HCT116 (cell line): ENCODE measurements at regions not wholly inside any gene's neighbourhood (a gene's known extent, or its start where the extent isn't known, plus 50 kb on each side); places are given as distances from the start of the nearest gene placed in this dataset.

Source experiments
- ATAC-seq: fragments of 200-7000 bp; cut with Tn5 transposase; 2 replicates; pipeline ENCODE4 v1.9.1; 2020; ENCODE audit warnings: mild to moderate bottlenecking, moderate library complexity
- BruUV-seq: library from RNA; stranded (reverse); fragments of 400-500 nt; replicated peaks from 2 replicates; lab custom pipeline; 2021; lab: Mats Ljungman, UMichigan
- CTCF ChIA-PET: fragments of 300-600 bp; sonication (Branson Sonifier 250); formaldehyde crosslinking; loops from one replicate; lab custom pipeline; 2021; ENCODE audit warnings: antibody characterized with exemption; lab: Charles Lee
- POLR2A ChIA-PET: fragments of 300-600, 350-600 bp; sonication (Branson Sonifier 250); formaldehyde crosslinking; loops from one replicate; lab custom pipeline; 2021; ENCODE audit warnings: antibody characterized with exemption; lab: Charles Lee
- RAD21 ChIA-PET, 2 experiments: fragments of 300-600 bp; sonication (Branson Sonifier 250); formaldehyde crosslinking; loops; one replicate each; lab custom pipeline; 2023; ENCODE audit warnings: low total read pairs in 2 of 2; ENCODE audit not compliant: uncharacterized antibody in 2 of 2, unreplicated experiment in 2 of 2, low non-redundant PET in 1 of 2; lab: Charles Lee
- DNase-seq: peaks from one replicate; pipeline ENCODE4 v3.0.0-alpha.2; 2010; ENCODE audit warnings: low read depth, low spot score
- H2AFZ ChIP-seq: fragments of 200-600 bp; shearing (Covaris generic), sonication (generic); 2 replicates; pipeline ENCODE4 v1.6.1; 2017; ENCODE audit warnings: low read depth, mixed run types, mixed read lengths, antibody characterized with exemption, low read length; ENCODE audit not compliant: poor library complexity, severe bottlenecking
- H3K27ac ChIP-seq: 2 replicates; pipeline ENCODE4 v1.5.1; 2012; ENCODE audit warnings: low read depth, low read length
- H3K27me3 ChIP-seq: fragments of 200-600 bp; sonication (generic); 2 replicates; pipeline ENCODE4 v1.6.1; 2016; ENCODE audit warnings: mixed run types, low read length, mixed read lengths; ENCODE audit not compliant: insufficient read depth
- H3K36me3 ChIP-seq, 2 experiments: fragments of 200-500 bp in 1 of 2; fragments of 200-600 bp in 1 of 2; sonication (Bioruptor generic) in 1 of 2; sonication (generic) in 1 of 2; 2 replicates each; pipeline versions ENCODE4 v1.5.1 to v1.6.1; 2014 to 2016; ENCODE audit warnings: low read length in 2 of 2, inconsistent platforms in 1 of 2, mixed read lengths in 1 of 2, mixed run types in 1 of 2; ENCODE audit not compliant: insufficient read depth in 2 of 2, control insufficient read depth in 1 of 2
- H3K4me1 ChIP-seq, 2 experiments: fragments of 200-600 bp in 1 of 2; sonication (generic) in 1 of 2; 2 replicates each; pipeline versions ENCODE4 v1.5.1 to v1.6.1; 2012 to 2017; ENCODE audit warnings: low read length in 2 of 2, inconsistent platforms in 1 of 2, mild to moderate bottlenecking in 1 of 2, mixed read lengths in 1 of 2, mixed run types in 1 of 2, moderate library complexity in 1 of 2; ENCODE audit not compliant: insufficient read depth in 2 of 2, control insufficient read depth in 1 of 2
- H3K4me2 ChIP-seq: fragments of 200-600 bp; sonication (generic); 2 replicates; pipeline ENCODE4 v1.6.1; 2017; ENCODE audit warnings: mixed run types, low read length, mixed read lengths
- H3K4me3 ChIP-seq, 2 experiments: fragments of 200-600 bp in 1 of 2; sonication (generic) in 1 of 2; replicated peaks in 1 of 2; 2 replicates each; pipeline ENCODE4 v1.5.1; 2011 to 2016; ENCODE audit warnings: low read length in 2 of 2, control low read depth in 1 of 2, low read depth in 1 of 2, mild to moderate bottlenecking in 1 of 2, mixed read lengths in 1 of 2, mixed run types in 1 of 2
- H3K79me2 ChIP-seq: fragments of 200-600 bp; sonication (generic); 2 replicates; pipeline ENCODE4 v1.6.1; 2017; ENCODE audit warnings: mild to moderate bottlenecking, mixed run types, low read length, moderate library complexity, mixed read lengths; ENCODE audit not compliant: insufficient read depth
- H3K9ac ChIP-seq: fragments of 200-600 bp; sonication (generic); 2 replicates; pipeline ENCODE4 v1.6.1; 2016; ENCODE audit warnings: low read length, mixed read lengths
- H3K9me2 ChIP-seq: fragments of 200-600 bp; sonication (generic), shearing (Covaris generic); 2 replicates; pipeline ENCODE4 v1.6.1; 2017; ENCODE audit warnings: mixed run types, mild to moderate bottlenecking, moderate library complexity; ENCODE audit not compliant: insufficient read depth
- H3K9me3 ChIP-seq, 2 experiments: fragments of 200-500 bp in 1 of 2; fragments of 200-600 bp in 1 of 2; sonication (Bioruptor generic) in 1 of 2; sonication (generic) in 1 of 2; 2 replicates each; pipeline ENCODE4 v1.6.1; 2014 to 2017; ENCODE audit warnings: low read length in 2 of 2, mixed read lengths in 2 of 2, inconsistent platforms in 1 of 2, low read depth in 1 of 2, mild to moderate bottlenecking in 1 of 2, mixed run types in 1 of 2, moderate library complexity in 1 of 2; ENCODE audit not compliant: control insufficient read depth in 1 of 2, insufficient read depth in 1 of 2
- H4K20me1 ChIP-seq: fragments of 200-600 bp; sonication (generic), shearing (Covaris generic); 2 replicates; pipeline ENCODE4 v1.6.1; 2017; ENCODE audit warnings: mixed run types, mild to moderate bottlenecking, moderate library complexity; ENCODE audit not compliant: insufficient read depth
- CBX3 ChIP-seq: IDR thresholded peaks from 2 replicates; pipeline ENCODE4 v1.6.1; 2012; ENCODE audit warnings: low read depth
- CEBPB ChIP-seq: IDR thresholded peaks from 2 replicates; pipeline ENCODE4 v1.6.1; 2012; ENCODE audit warnings: low read depth
- CTCF ChIP-seq, 3 experiments: fragments of 200-600 bp in 1 of 3; sonication (generic) in 1 of 3; IDR thresholded peaks in 2 of 3; conservative IDR thresholded peaks in 1 of 3; 2 replicates each; pipeline ENCODE4 v1.5.1; 2012 to 2017; ENCODE audit warnings: low read depth in 2 of 3, low read length in 2 of 3, antibody characterized with exemption in 1 of 3, borderline replicate concordance in 1 of 3, control low read depth in 1 of 3, mild to moderate bottlenecking in 1 of 3, mixed read lengths in 1 of 3, mixed run types in 1 of 3, moderate library complexity in 1 of 3; ENCODE audit not compliant: insufficient read depth in 1 of 3
- EGR1 ChIP-seq: IDR thresholded peaks from 2 replicates; pipeline ENCODE4 v1.6.1; 2012; ENCODE audit warnings: low read depth
- ELF1 ChIP-seq: IDR thresholded peaks from 2 replicates; pipeline ENCODE4 v1.6.1; 2012; ENCODE audit warnings: low read depth, borderline replicate concordance
- EZH2 ChIP-seq: fragments of 200-600 bp; sonication (generic); IDR thresholded peaks from 2 replicates; pipeline ENCODE4 v1.6.1; 2017; ENCODE audit warnings: antibody characterized with exemption, mixed run types
- EZH2phosphoT487 ChIP-seq: fragments of 200-600 bp; IDR thresholded peaks from 2 replicates; pipeline ENCODE4 v1.6.1; 2018; ENCODE audit warnings: antibody characterized with exemption, borderline replicate concordance
- FOSL1 ChIP-seq: IDR thresholded peaks from 2 replicates; pipeline ENCODE4 v1.6.1; 2012; ENCODE audit warnings: low read depth
- JUND ChIP-seq: IDR thresholded peaks from 2 replicates; pipeline ENCODE4 v1.6.1; 2012
- MAX ChIP-seq: IDR thresholded peaks from 2 replicates; pipeline ENCODE4 v1.6.1; 2012
- POLR2A ChIP-seq: IDR thresholded peaks from 2 replicates; pipeline ENCODE4 v1.7.0; 2011; ENCODE audit warnings: borderline replicate concordance; ENCODE audit not compliant: insufficient read depth, insufficient read length; ENCODE audit errors: extremely low read depth
- POLR2AphosphoS5 ChIP-seq: IDR thresholded peaks from 2 replicates; pipeline ENCODE4 v1.6.1; 2011; ENCODE audit warnings: mild to moderate bottlenecking, low read depth, low read length, moderate library complexity
- RAD21 ChIP-seq: IDR thresholded peaks from 2 replicates; pipeline ENCODE4 v1.6.1; 2012; ENCODE audit warnings: low read depth, mild to moderate bottlenecking
- SIN3A ChIP-seq: IDR thresholded peaks from 2 replicates; pipeline ENCODE4 v1.6.1; 2012; ENCODE audit warnings: low read depth
- SP1 ChIP-seq: IDR thresholded peaks from 2 replicates; pipeline ENCODE4 v1.6.1; 2012; ENCODE audit warnings: low read depth
- SRF ChIP-seq: IDR thresholded peaks from 2 replicates; pipeline ENCODE4 v1.6.1; 2012; ENCODE audit warnings: low read depth
- TCF7L2 ChIP-seq: IDR thresholded peaks from 2 replicates; pipeline ENCODE4 v1.7.0; 2011; ENCODE audit warnings: borderline replicate concordance, inconsistent platforms; ENCODE audit not compliant: insufficient read depth, insufficient read length; ENCODE audit errors: extremely low read depth
- YY1 ChIP-seq: IDR thresholded peaks from 2 replicates; pipeline ENCODE4 v1.6.1; 2011; ENCODE audit warnings: low read length, low read depth, moderate library complexity, mild to moderate bottlenecking; ENCODE audit not compliant: insufficient replicate concordance; ENCODE audit errors: extremely low read depth
- ZFX ChIP-seq: fragments of 450-650 bp; IDR thresholded peaks from 2 replicates; pipeline ENCODE4 v1.6.1; 2017
- ZNF274 ChIP-seq: fragments of 200-500 bp; sonication (Bioruptor generic); IDR thresholded peaks from 2 replicates; pipeline ENCODE4 v1.6.1; 2014; ENCODE audit warnings: mild to moderate bottlenecking, low read depth, low read length, inconsistent platforms
- intact Hi-C: fragments of 100-400 bp; cut with micrococcal nuclease; formaldehyde crosslinking; loops from 2 replicates; pipeline ENCODE4 v1.10.0; 2022

- ATAC-seq (no peak), DNase-seq (no peak)
- Histone ChIP-seq H3K9me3 (no peaks in the 10 kb centered on the region), H3K36me3 (no peaks in the 10 kb centered on the region), H2AFZ (no peak overlapping the region), H3K4me3 (no peak overlapping the region), H3K79me2 (no peaks in the 10 kb centered on the region), H3K27ac (no peak overlapping the region), H3K4me2 (no peak overlapping the region), H4K20me1 (no peaks in the 10 kb centered on the region), H3K27me3 (no peaks in the 10 kb centered on the region), H3K4me1 (no peaks in the 10 kb centered on the region), H3K9ac (no peak overlapping the region), H3K9me2 (no peaks in the 10 kb centered on the region)
- ChIA-PET CTCF (no interaction called here), RAD21 (no interaction called here), POLR2A (no interaction called here)
- intact Hi-C loops: no loop called here
- no TSS peak for BruUV-seq
- TF ChIP-seq CTCF (IDR thresholded peaks at IDR 0.05 in 2 of 3, conservative IDR thresholded peaks at IDR 0.05 in 1 of 3; ENCODE audit: borderline replicate concordance in 1 of 3, insufficient read depth in 1 of 3, low read depth in 2 of 3, low read length in 2 of 3) (no peak), CEBPB (no peak), ZFX (no peak), SP1 (no peak), EGR1 (no peak), EZH2 (no peak), EZH2phosphoT487 (no peak), POLR2A (no peak), SRF (no peak), FOSL1 (no peak), ZNF274 (no peak), JUND (no peak), TCF7L2 (no peak), ELF1 (no peak), YY1 (no peak), SIN3A (no peak), MAX (no peak), RAD21 (no peak), POLR2AphosphoS5 (no peak), CBX3 (no peak)
These were observed 601.3 kb downstream of the PSAT1 start for GRCh38 chr9:78898234-78898633.
